Mesendoderm (in vitro differentiated cells): ENCODE measurements at regions not wholly inside any gene's neighbourhood (a gene's known extent, or its start where the extent isn't known, plus 50 kb on each side); places are given as distances from the start of the nearest gene placed in this dataset.

Source experiments
- DNase-seq: peaks from one replicate; pipeline ENCODE4 v3.0.0; 2013
- H2AK5ac ChIP-seq: 2 replicates; pipeline ENCODE4 v1.6.1; 2013; ENCODE audit warnings: low read length, inconsistent platforms
- H2BK120ac ChIP-seq: 2 replicates; pipeline ENCODE4 v1.6.1; 2013; ENCODE audit warnings: low read depth, mild to moderate bottlenecking, low read length, moderate library complexity, mixed read lengths
- H2BK15ac ChIP-seq: replicated peaks from 2 replicates; pipeline ENCODE4 v1.6.1; 2013; ENCODE audit warnings: low read depth, mild to moderate bottlenecking, moderate library complexity
- H2BK5ac ChIP-seq: 2 replicates; pipeline ENCODE4 v1.6.1; 2013; ENCODE audit warnings: low read length, inconsistent platforms
- H3K18ac ChIP-seq: 2 replicates; pipeline ENCODE4 v1.6.1; 2013; ENCODE audit warnings: mild to moderate bottlenecking, low read length, mixed read lengths
- H3K23ac ChIP-seq: one replicate; pipeline ENCODE4 v1.6.1; 2013; ENCODE audit warnings: low read length
- H3K27ac ChIP-seq: 2 replicates; pipeline ENCODE4 v1.5.1; 2013; ENCODE audit warnings: low read depth, mild to moderate bottlenecking, inconsistent platforms, low read length, moderate library complexity
- H3K27me3 ChIP-seq: 2 replicates; pipeline ENCODE4 v1.6.1; 2013; ENCODE audit warnings: low read length, control low read depth, mild to moderate bottlenecking, inconsistent platforms; ENCODE audit not compliant: insufficient read depth, poor library complexity
- H3K36me3 ChIP-seq: 2 replicates; pipeline ENCODE4 v1.6.1; 2013; ENCODE audit warnings: low read length, inconsistent platforms; ENCODE audit not compliant: control insufficient read depth, insufficient read depth
- H3K4ac ChIP-seq: one replicate; pipeline ENCODE4 v1.6.1; 2013; ENCODE audit warnings: low read depth, mild to moderate bottlenecking, low read length, moderate library complexity
- H3K4me1 ChIP-seq: 2 replicates; pipeline ENCODE4 v1.6.1; 2013; ENCODE audit warnings: low read depth, low read length, inconsistent platforms; ENCODE audit not compliant: control insufficient read depth
- H3K4me2 ChIP-seq: 2 replicates; pipeline ENCODE4 v1.6.1; 2013; ENCODE audit warnings: low read length
- H3K4me3 ChIP-seq: 2 replicates; pipeline ENCODE4 v1.5.1; 2013; ENCODE audit warnings: mild to moderate bottlenecking, low read length
- H3K56ac ChIP-seq: one replicate; pipeline ENCODE4 v1.6.1; 2013; ENCODE audit warnings: low read length
- H3K79me1 ChIP-seq: 2 replicates; pipeline ENCODE4 v1.6.1; 2013; ENCODE audit warnings: low read length, inconsistent platforms
- H3K79me2 ChIP-seq: 2 replicates; pipeline ENCODE4 v1.6.1; 2013; ENCODE audit warnings: mild to moderate bottlenecking, low read length; ENCODE audit not compliant: control insufficient read depth, insufficient read depth
- H3K9ac ChIP-seq: 2 replicates; pipeline ENCODE4 v1.6.1; 2013; ENCODE audit warnings: low read length, inconsistent platforms
- H4K5ac ChIP-seq: one replicate; pipeline ENCODE4 v1.6.1; 2013; ENCODE audit warnings: low read length
- H4K8ac ChIP-seq: one replicate; pipeline ENCODE4 v1.6.1; 2013; ENCODE audit warnings: low read depth, mild to moderate bottlenecking, control low read depth, low read length, moderate library complexity
- WGBS: extraction: QIAGEN DNeasy Blood & Tissue Kit; methylation state at CpG from one replicate; pipeline ENCODE4 v1.1.7; 2013; ENCODE audit warnings: low lambda C conversion rate, missing lambda C conversion rate; ENCODE audit not compliant: insufficient coverage; ENCODE audit errors: extremely low coverage; 5-methylcytosine and 5-hydroxymethylcytosine counted together

GRCh38 chr17:33381201-33381600 is 88.1 kb upstream of the ASIC2 start:
- H3K4me3 ChIP-seq, result no peak overlapping the region
- peak; percentile 70 for DNase-seq
- no peaks in the 10 kb centered on the region for H3K79me2 ChIP-seq
- H2BK15ac ChIP-seq, result no peak overlapping the region
- WGBS, result no CpG with 5 or more reads among the region's 6 CpGs
- no peak overlapping the region for H3K9ac ChIP-seq
- no peaks in the 10 kb centered on the region for H3K27me3 ChIP-seq
- H4K8ac ChIP-seq, result no peak overlapping the region
- no peaks in the 10 kb centered on the region for H3K79me1 ChIP-seq
- no peak overlapping the region for H2AK5ac ChIP-seq
- H4K5ac ChIP-seq, result no peak overlapping the region
- no peak overlapping the region for H3K4me2 ChIP-seq
- no peak overlapping the region for H3K27ac ChIP-seq
- no peak overlapping the region for H2BK120ac ChIP-seq
- H3K36me3 ChIP-seq, result no peaks in the 10 kb centered on the region
- H3K4me1 ChIP-seq, result peaks cover 10% of the 10 kb centered on the region
- peak overlapping the region; percentile 36 for H3K56ac ChIP-seq
- no peak overlapping the region for H3K4ac ChIP-seq
- peak overlapping the region; percentile 25 for H3K18ac ChIP-seq
- H2BK5ac ChIP-seq, result no peak overlapping the region
- no peak overlapping the region for H3K23ac ChIP-seq

GRCh38 chr17:33383488-33384023 is 90.5 kb upstream of the ASIC2 start:
- H2BK5ac ChIP-seq, result no peak overlapping the region
- H3K4me2 ChIP-seq, result no peak overlapping the region
- H3K36me3 ChIP-seq, result no peaks in the 10 kb centered on the region
- H4K5ac ChIP-seq, result no peak overlapping the region
- peak overlapping the region; percentile 23 for H3K18ac ChIP-seq
- H2BK15ac ChIP-seq, result no peak overlapping the region
- no peak overlapping the region for H3K4me3 ChIP-seq
- no peak overlapping the region for H3K9ac ChIP-seq
- H3K79me2 ChIP-seq, result no peaks in the 10 kb centered on the region
- peaks cover 10% of the 10 kb centered on the region for H3K4me1 ChIP-seq
- no peak overlapping the region for H3K27ac ChIP-seq
- no peak overlapping the region for H3K56ac ChIP-seq
- WGBS, result no CpG with 5 or more reads among the region's 3 CpGs
- no peak overlapping the region for H3K23ac ChIP-seq
- H3K79me1 ChIP-seq, result no peaks in the 10 kb centered on the region
- H3K4ac ChIP-seq, result no peak overlapping the region
- no peak overlapping the region for H4K8ac ChIP-seq
- H2AK5ac ChIP-seq, result no peak overlapping the region
- no peak overlapping the region for H2BK120ac ChIP-seq
- no peak for DNase-seq
- no peaks in the 10 kb centered on the region for H3K27me3 ChIP-seq

- Histone ChIP-seq H3K4me2 (no peak overlapping the region), H3K4ac (no peak overlapping the region), H3K56ac (no peak overlapping the region), H2BK120ac (no peak overlapping the region), H2BK5ac (no peak overlapping the region), H4K5ac (no peak overlapping the region), H3K27me3 (no peaks in the 10 kb centered on the region), H3K18ac (peak overlapping the region; percentile 81), H3K4me3 (no peak overlapping the region), H3K36me3 (no peaks in the 10 kb centered on the region), H3K4me1 (peaks cover 17% of the 10 kb centered on the region), H4K8ac (no peak overlapping the region), H3K27ac (no peak overlapping the region), H2BK15ac (no peak overlapping the region), H3K79me2 (no peaks in the 10 kb centered on the region), H3K9ac (no peak overlapping the region), H3K23ac (no peak overlapping the region), H3K79me1 (no peaks in the 10 kb centered on the region), H2AK5ac (no peak overlapping the region)
- peak; percentile 48 for DNase-seq
- WGBS, result no CpG with 5 or more reads among the region's 4 CpGs
Observed at GRCh38 chr17:33385133-33385532, 92.0 kb upstream of the ASIC2 start.

- Histone ChIP-seq H3K27ac (no peak overlapping the region), H4K5ac (no peak overlapping the region), H2BK5ac (no peak overlapping the region), H3K79me2 (no peaks in the 10 kb centered on the region), H3K18ac (no peak overlapping the region), H3K36me3 (no peaks in the 10 kb centered on the region), H3K23ac (no peak overlapping the region), H3K4me2 (no peak overlapping the region), H3K27me3 (no peaks in the 10 kb centered on the region), H3K9ac (no peak overlapping the region), H2BK120ac (no peak overlapping the region), H2BK15ac (no peak overlapping the region), H3K4me3 (no peak overlapping the region), H2AK5ac (no peak overlapping the region), H3K4ac (no peak overlapping the region), H3K4me1 (peaks cover 14% of the 10 kb centered on the region), H3K56ac (no peak overlapping the region), H4K8ac (no peak overlapping the region), H3K79me1 (no peaks in the 10 kb centered on the region)
- peak; percentile 52 for DNase-seq
- WGBS, result no CpG with 5 or more reads among the region's 3 CpGs
Observed at GRCh38 chr17:33385713-33386112, 92.6 kb upstream of the ASIC2 start.

- H3K23ac ChIP-seq, result no peak overlapping the region
Observed at GRCh38 chr17:33387406-33387805, 94.3 kb upstream of the ASIC2 start.

GRCh38 chr17:33389504-33390135 is 96.5 kb upstream of the ASIC2 start:
- H3K4ac ChIP-seq, result no peak overlapping the region
- H3K18ac ChIP-seq, result no peak overlapping the region
- H3K4me1 ChIP-seq, result peaks cover 10% of the 10 kb centered on the region
- peak overlapping the region; percentile 54 for H3K56ac ChIP-seq
- no peak overlapping the region for H4K5ac ChIP-seq
- no peak overlapping the region for H4K8ac ChIP-seq
- no peak overlapping the region for H2BK120ac ChIP-seq
- H2BK15ac ChIP-seq, result no peak overlapping the region
- H3K27ac ChIP-seq, result peak overlapping the region; percentile 3
- H3K36me3 ChIP-seq, result no peaks in the 10 kb centered on the region
- no peak overlapping the region for H3K9ac ChIP-seq
- no peak overlapping the region for H3K4me3 ChIP-seq
- H3K79me1 ChIP-seq, result no peaks in the 10 kb centered on the region
- peak overlapping the region; percentile 44 for H2BK5ac ChIP-seq
- peak; percentile 88 for DNase-seq
- H3K4me2 ChIP-seq, result no peak overlapping the region
- H3K79me2 ChIP-seq, result no peaks in the 10 kb centered on the region
- WGBS, result no CpG with 5 or more reads among the region's 4 CpGs
- H2AK5ac ChIP-seq, result no peak overlapping the region
- H3K23ac ChIP-seq, result no peak overlapping the region
- H3K27me3 ChIP-seq, result no peaks in the 10 kb centered on the region

More at GRCh38 chr17:33387406-33387805, 94.3 kb upstream of the ASIC2 start:
- Histone ChIP-seq H4K5ac (no peak overlapping the region), H3K56ac (no peak overlapping the region), H3K36me3 (no peaks in the 10 kb centered on the region), H3K27ac (no peak overlapping the region), H3K4me2 (no peak overlapping the region), H3K9ac (no peak overlapping the region), H3K4me3 (no peak overlapping the region), H2BK15ac (no peak overlapping the region), H2BK5ac (no peak overlapping the region), H2BK120ac (peak overlapping the region; percentile 69), H3K27me3 (no peaks in the 10 kb centered on the region), H3K4me1 (peaks cover 10% of the 10 kb centered on the region), H3K79me2 (no peaks in the 10 kb centered on the region), H3K18ac (no peak overlapping the region), H3K4ac (no peak overlapping the region), H3K79me1 (no peaks in the 10 kb centered on the region), H4K8ac (no peak overlapping the region), H2AK5ac (no peak overlapping the region)
- no CpG with 5 or more reads among the region's 7 CpGs for WGBS
- DNase-seq, result no peak
